Neural cell (in vitro differentiated cells): ENCODE measurements at regions not wholly inside any gene's neighbourhood (a gene's known extent, or its start where the extent isn't known, plus 50 kb on each side); places are given as distances from the start of the nearest gene placed in this dataset.

ENCODE experiments used
- EP300 ChIP-seq: fragments of 450-650 bp; conservative IDR thresholded peaks from 2 replicates; pipeline ENCODE4 v1.6.1; 2014; ENCODE audit warnings: antibody characterized with exemption, mild to moderate bottlenecking, moderate library complexity; ENCODE audit not compliant: poor library complexity, severe bottlenecking
- EZH2 ChIP-seq: fragments of 200-600, 300-800 bp; shearing (Covaris generic), sonication (generic); IDR thresholded peaks from 2 replicates; pipeline ENCODE4 v1.6.1; 2014; ENCODE audit warnings: antibody characterized with exemption, low read length, borderline replicate concordance, mild to moderate bottlenecking; ENCODE audit not compliant: insufficient read depth, poor library complexity, severe bottlenecking
- MXI1 ChIP-seq: fragments of 450-650 bp; conservative IDR thresholded peaks from 2 replicates; pipeline ENCODE4 v1.6.1; 2014; ENCODE audit warnings: antibody characterized with exemption, mild to moderate bottlenecking; ENCODE audit not compliant: poor library complexity, severe bottlenecking
- POLR2AphosphoS5 ChIP-seq: IDR thresholded peaks from 2 replicates; pipeline ENCODE4 v1.6.1; 2012
- RAD21 ChIP-seq: fragments of 450-650 bp; conservative IDR thresholded peaks from 2 replicates; pipeline ENCODE4 v1.6.1; 2014; ENCODE audit warnings: antibody characterized with exemption, mild to moderate bottlenecking, moderate library complexity
- SMC3 ChIP-seq: fragments of 450-650 bp; conservative IDR thresholded peaks from 2 replicates; pipeline ENCODE4 v1.6.1; 2014; ENCODE audit warnings: antibody characterized with exemption, mild to moderate bottlenecking, moderate library complexity; ENCODE audit not compliant: poor library complexity
- TAF1 ChIP-seq: IDR thresholded peaks from 2 replicates; pipeline ENCODE4 v1.6.1; 2012; ENCODE audit warnings: low read depth
- TF ChIP-seq, protein P1 (sequence below): fragments of 450-650 bp; IDR thresholded peaks from 2 replicates; pipeline ENCODE4 v1.5.1; 2014; ENCODE audit warnings: antibody characterized with exemption, mild to moderate bottlenecking, moderate library complexity; ENCODE audit not compliant: poor library complexity, severe bottlenecking
- TF ChIP-seq, protein P2 (sequence below): IDR thresholded peaks from 2 replicates; pipeline ENCODE4 v1.6.1; 2012; ENCODE audit warnings: borderline replicate concordance

DNA sequence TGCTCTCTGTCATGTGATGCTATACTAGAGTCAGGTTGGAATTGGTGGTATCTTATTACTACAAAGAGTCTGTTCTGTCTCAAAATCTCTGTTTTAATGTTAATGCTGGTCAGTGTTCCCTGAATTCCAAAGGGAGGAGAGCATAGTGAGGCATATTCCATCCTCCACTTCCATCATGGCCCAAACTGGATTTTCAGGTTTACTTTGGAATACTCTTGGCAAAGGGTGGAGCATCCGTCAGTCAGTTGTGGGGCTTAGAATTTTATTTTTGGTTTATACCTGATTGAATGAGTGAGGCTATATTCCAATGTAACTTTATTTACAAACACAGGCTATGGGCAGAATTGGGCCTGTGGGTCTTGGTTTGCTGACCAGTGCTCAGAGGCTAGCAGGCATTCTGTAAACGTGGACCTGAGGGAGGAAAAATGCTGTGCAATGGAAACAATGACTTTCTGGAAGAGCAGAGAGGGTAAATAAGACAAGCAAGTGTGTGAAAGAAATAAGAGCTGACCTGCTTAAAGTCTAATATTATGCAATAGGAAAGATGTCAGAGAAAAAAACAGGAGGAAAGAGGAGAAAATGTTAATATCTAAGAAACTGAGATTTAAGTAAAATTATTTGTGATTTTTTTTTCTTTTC is 106.2 kb upstream of the CLINT1 start:
- TF ChIP-seq, protein P1, sequence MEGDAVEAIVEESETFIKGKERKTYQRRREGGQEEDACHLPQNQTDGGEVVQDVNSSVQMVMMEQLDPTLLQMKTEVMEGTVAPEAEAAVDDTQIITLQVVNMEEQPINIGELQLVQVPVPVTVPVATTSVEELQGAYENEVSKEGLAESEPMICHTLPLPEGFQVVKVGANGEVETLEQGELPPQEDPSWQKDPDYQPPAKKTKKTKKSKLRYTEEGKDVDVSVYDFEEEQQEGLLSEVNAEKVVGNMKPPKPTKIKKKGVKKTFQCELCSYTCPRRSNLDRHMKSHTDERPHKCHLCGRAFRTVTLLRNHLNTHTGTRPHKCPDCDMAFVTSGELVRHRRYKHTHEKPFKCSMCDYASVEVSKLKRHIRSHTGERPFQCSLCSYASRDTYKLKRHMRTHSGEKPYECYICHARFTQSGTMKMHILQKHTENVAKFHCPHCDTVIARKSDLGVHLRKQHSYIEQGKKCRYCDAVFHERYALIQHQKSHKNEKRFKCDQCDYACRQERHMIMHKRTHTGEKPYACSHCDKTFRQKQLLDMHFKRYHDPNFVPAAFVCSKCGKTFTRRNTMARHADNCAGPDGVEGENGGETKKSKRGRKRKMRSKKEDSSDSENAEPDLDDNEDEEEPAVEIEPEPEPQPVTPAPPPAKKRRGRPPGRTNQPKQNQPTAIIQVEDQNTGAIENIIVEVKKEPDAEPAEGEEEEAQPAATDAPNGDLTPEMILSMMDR: no peak
- TF ChIP-seq POLR2AphosphoS5 (no peak), SMC3 (no peak), EP300 (no peak), TAF1 (no peak), EZH2 (no peak), RAD21 (no peak), MXI1 (no peak)
- TF ChIP-seq, protein P2, sequence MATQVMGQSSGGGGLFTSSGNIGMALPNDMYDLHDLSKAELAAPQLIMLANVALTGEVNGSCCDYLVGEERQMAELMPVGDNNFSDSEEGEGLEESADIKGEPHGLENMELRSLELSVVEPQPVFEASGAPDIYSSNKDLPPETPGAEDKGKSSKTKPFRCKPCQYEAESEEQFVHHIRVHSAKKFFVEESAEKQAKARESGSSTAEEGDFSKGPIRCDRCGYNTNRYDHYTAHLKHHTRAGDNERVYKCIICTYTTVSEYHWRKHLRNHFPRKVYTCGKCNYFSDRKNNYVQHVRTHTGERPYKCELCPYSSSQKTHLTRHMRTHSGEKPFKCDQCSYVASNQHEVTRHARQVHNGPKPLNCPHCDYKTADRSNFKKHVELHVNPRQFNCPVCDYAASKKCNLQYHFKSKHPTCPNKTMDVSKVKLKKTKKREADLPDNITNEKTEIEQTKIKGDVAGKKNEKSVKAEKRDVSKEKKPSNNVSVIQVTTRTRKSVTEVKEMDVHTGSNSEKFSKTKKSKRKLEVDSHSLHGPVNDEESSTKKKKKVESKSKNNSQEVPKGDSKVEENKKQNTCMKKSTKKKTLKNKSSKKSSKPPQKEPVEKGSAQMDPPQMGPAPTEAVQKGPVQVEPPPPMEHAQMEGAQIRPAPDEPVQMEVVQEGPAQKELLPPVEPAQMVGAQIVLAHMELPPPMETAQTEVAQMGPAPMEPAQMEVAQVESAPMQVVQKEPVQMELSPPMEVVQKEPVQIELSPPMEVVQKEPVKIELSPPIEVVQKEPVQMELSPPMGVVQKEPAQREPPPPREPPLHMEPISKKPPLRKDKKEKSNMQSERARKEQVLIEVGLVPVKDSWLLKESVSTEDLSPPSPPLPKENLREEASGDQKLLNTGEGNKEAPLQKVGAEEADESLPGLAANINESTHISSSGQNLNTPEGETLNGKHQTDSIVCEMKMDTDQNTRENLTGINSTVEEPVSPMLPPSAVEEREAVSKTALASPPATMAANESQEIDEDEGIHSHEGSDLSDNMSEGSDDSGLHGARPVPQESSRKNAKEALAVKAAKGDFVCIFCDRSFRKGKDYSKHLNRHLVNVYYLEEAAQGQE: no peak
